ENCODE measurements at regions not wholly inside any gene's neighbourhood (a gene's known extent, or its start where the extent isn't known, plus 50 kb on each side); places are given as distances from the start of the nearest gene placed in this dataset.

DNA sequence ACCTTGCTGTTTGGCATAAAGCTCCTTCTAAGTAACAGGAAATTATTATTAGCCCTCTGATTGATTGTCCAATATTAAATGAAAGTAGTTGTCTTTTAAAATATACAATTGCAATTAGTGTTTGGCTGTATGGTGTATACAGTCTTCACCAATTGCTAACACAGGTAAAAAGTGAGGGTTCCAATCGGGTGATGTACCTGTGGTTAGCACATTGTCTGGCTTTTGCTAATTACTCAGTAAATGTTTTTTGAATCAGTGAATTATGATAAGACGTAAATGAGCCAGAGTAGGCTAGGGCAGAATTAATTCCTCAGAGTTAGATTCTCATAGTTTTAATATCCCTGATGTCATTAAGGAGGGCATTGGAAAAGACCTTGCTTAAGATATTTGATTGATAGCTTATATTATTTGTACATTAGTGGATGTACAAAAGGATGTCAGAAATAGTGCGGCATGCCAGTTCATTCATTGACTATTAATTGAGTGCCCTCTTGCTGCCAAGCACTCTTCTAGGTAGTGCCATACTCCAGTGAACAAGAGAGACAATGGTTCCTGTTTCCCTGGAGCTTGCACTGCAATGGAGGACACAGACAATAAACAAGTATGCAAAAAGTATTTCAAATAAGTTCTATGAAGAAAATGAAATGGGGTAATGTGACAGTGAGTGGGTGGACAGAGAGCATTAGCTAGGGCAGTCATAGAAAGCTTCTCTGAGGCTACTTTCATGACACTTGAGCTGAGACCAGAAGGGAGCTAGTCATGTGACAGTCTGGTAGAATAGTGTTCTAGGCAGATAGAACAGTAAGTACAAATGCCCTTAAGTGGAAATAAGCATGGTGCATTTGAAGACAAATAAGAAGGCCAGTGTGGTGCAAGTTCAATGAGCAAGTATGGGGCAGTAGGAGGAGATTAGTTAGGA is 205.9 kb upstream of the CASK start:
- TF ChIP-seq, protein P1, sequence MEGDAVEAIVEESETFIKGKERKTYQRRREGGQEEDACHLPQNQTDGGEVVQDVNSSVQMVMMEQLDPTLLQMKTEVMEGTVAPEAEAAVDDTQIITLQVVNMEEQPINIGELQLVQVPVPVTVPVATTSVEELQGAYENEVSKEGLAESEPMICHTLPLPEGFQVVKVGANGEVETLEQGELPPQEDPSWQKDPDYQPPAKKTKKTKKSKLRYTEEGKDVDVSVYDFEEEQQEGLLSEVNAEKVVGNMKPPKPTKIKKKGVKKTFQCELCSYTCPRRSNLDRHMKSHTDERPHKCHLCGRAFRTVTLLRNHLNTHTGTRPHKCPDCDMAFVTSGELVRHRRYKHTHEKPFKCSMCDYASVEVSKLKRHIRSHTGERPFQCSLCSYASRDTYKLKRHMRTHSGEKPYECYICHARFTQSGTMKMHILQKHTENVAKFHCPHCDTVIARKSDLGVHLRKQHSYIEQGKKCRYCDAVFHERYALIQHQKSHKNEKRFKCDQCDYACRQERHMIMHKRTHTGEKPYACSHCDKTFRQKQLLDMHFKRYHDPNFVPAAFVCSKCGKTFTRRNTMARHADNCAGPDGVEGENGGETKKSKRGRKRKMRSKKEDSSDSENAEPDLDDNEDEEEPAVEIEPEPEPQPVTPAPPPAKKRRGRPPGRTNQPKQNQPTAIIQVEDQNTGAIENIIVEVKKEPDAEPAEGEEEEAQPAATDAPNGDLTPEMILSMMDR (IDR thresholded peaks at IDR 0.05 in 2 of 3, conservative IDR thresholded peaks at IDR 0.05 in 1 of 3; ENCODE audit: borderline replicate concordance in 1 of 3, insufficient read depth in 1 of 3, low read depth in 2 of 3, low read length in 2 of 3), result no peak
- no peak for TF ChIP-seq EZH2 (IDR thresholded peaks at IDR 0.05)
- TF ChIP-seq POLR2A (IDR thresholded peaks at IDR 0.05; ENCODE audit: borderline replicate concordance, extremely low read depth, insufficient read depth, insufficient read length), result no peak
- TF ChIP-seq JUND (IDR thresholded peaks at IDR 0.05), result no peak
- TF ChIP-seq RAD21 (IDR thresholded peaks at IDR 0.05; ENCODE audit: low read depth), result no peak
- TF ChIP-seq POLR2AphosphoS5 (IDR thresholded peaks at IDR 0.05; ENCODE audit: low read depth, low read length), result no peak
- TF ChIP-seq SIN3A (IDR thresholded peaks at IDR 0.05; ENCODE audit: low read depth), result no peak
- no peak for TF ChIP-seq EZH2phosphoT487 (IDR thresholded peaks at IDR 0.05; ENCODE audit: borderline replicate concordance)
- TF ChIP-seq, protein P2, sequence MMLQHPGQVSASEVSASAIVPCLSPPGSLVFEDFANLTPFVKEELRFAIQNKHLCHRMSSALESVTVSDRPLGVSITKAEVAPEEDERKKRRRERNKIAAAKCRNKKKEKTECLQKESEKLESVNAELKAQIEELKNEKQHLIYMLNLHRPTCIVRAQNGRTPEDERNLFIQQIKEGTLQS (IDR thresholded peaks at IDR 0.05), result no peak
- TF ChIP-seq SP1 (IDR thresholded peaks at IDR 0.05; ENCODE audit: low read depth), result no peak
- no peak for TF ChIP-seq CEBPB (IDR thresholded peaks at IDR 0.05; ENCODE audit: low read depth)
- TF ChIP-seq, protein P3, sequence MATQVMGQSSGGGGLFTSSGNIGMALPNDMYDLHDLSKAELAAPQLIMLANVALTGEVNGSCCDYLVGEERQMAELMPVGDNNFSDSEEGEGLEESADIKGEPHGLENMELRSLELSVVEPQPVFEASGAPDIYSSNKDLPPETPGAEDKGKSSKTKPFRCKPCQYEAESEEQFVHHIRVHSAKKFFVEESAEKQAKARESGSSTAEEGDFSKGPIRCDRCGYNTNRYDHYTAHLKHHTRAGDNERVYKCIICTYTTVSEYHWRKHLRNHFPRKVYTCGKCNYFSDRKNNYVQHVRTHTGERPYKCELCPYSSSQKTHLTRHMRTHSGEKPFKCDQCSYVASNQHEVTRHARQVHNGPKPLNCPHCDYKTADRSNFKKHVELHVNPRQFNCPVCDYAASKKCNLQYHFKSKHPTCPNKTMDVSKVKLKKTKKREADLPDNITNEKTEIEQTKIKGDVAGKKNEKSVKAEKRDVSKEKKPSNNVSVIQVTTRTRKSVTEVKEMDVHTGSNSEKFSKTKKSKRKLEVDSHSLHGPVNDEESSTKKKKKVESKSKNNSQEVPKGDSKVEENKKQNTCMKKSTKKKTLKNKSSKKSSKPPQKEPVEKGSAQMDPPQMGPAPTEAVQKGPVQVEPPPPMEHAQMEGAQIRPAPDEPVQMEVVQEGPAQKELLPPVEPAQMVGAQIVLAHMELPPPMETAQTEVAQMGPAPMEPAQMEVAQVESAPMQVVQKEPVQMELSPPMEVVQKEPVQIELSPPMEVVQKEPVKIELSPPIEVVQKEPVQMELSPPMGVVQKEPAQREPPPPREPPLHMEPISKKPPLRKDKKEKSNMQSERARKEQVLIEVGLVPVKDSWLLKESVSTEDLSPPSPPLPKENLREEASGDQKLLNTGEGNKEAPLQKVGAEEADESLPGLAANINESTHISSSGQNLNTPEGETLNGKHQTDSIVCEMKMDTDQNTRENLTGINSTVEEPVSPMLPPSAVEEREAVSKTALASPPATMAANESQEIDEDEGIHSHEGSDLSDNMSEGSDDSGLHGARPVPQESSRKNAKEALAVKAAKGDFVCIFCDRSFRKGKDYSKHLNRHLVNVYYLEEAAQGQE (IDR thresholded peaks at IDR 0.05; ENCODE audit: low read depth), result no peak
- TF ChIP-seq FOSL1 (IDR thresholded peaks at IDR 0.05; ENCODE audit: low read depth), result no peak
- TF ChIP-seq YY1 (IDR thresholded peaks at IDR 0.05; ENCODE audit: extremely low read depth, insufficient replicate concordance, low read depth, low read length), result no peak

All from HCT116 (cell line).